BJ (cell line): ENCODE measurements at regions not wholly inside any gene's neighbourhood (a gene's known extent, or its start where the extent isn't known, plus 50 kb on each side); places are given as distances from the start of the nearest gene placed in this dataset.

Source experiments
- CTCF ChIA-PET: fragments of 350-600 bp; formaldehyde crosslinking; extraction: SDS; loops from one replicate; lab custom pipeline; 2021; ENCODE audit warnings: antibody characterized with exemption, inconsistent platforms; lab: Yijun Ruan, JAX
- POLR2A ChIA-PET: fragments of 300-600 bp; sonication (Branson Sonifier 250); formaldehyde crosslinking; extraction: SDS; loops from one replicate; lab custom pipeline; 2021; ENCODE audit warnings: antibody characterized with exemption; lab: Charles Lee
- DNase-seq: peaks from one replicate; pipeline ENCODE4 v3.0.0-alpha.2; 2011; ENCODE audit warnings: low read depth
- H3K27me3 ChIP-seq: 2 replicates; pipeline ENCODE4 v1.6.0; 2011; ENCODE audit warnings: low read length; ENCODE audit not compliant: control insufficient read depth, insufficient read depth
- H3K36me3 ChIP-seq: 2 replicates; pipeline ENCODE4 v1.5.1; 2011; ENCODE audit warnings: low read length; ENCODE audit not compliant: control insufficient read depth, insufficient read depth
- H3K4me3 ChIP-seq: 2 replicates; pipeline ENCODE4 v1.5.1; 2011; ENCODE audit warnings: low read depth, mild to moderate bottlenecking, control low read depth, low read length
- TF ChIP-seq, protein P1 (sequence below): IDR thresholded peaks from 2 replicates; pipeline ENCODE4 v1.5.1; 2011; ENCODE audit warnings: low read depth, mild to moderate bottlenecking, control low read depth, inconsistent platforms, low read length, moderate library complexity; ENCODE audit not compliant: insufficient read depth

DNA sequence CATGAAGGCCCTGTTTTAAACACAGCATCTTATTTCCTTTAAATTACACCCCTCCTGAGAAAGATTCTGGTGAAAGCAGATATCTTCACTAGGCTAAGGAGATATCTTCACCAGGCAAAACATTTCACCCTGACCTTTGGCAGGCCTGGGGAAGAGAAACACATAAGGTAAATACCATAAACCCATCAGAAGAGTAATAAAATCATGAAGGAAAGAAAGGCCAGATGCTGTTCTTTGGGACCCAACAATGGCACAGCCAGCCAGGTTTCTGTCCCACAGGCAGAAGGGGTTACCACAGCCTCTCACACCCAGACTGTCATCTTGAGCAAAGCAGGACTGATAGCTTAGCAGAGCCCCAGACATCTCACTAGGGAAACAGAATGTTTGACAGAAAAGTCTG lies 125.4 kb downstream of the CCDC34 start:
- H3K36me3 ChIP-seq = no peaks in the 10 kb centered on the region
- ChIA-PET CTCF (no interaction called here), POLR2A (no interaction called here)
- DNase-seq = no peak
- H3K4me3 ChIP-seq = no peak overlapping the region
- TF ChIP-seq, protein P1, sequence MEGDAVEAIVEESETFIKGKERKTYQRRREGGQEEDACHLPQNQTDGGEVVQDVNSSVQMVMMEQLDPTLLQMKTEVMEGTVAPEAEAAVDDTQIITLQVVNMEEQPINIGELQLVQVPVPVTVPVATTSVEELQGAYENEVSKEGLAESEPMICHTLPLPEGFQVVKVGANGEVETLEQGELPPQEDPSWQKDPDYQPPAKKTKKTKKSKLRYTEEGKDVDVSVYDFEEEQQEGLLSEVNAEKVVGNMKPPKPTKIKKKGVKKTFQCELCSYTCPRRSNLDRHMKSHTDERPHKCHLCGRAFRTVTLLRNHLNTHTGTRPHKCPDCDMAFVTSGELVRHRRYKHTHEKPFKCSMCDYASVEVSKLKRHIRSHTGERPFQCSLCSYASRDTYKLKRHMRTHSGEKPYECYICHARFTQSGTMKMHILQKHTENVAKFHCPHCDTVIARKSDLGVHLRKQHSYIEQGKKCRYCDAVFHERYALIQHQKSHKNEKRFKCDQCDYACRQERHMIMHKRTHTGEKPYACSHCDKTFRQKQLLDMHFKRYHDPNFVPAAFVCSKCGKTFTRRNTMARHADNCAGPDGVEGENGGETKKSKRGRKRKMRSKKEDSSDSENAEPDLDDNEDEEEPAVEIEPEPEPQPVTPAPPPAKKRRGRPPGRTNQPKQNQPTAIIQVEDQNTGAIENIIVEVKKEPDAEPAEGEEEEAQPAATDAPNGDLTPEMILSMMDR = no peak
- no peaks in the 10 kb centered on the region for H3K27me3 ChIP-seq

DNA sequence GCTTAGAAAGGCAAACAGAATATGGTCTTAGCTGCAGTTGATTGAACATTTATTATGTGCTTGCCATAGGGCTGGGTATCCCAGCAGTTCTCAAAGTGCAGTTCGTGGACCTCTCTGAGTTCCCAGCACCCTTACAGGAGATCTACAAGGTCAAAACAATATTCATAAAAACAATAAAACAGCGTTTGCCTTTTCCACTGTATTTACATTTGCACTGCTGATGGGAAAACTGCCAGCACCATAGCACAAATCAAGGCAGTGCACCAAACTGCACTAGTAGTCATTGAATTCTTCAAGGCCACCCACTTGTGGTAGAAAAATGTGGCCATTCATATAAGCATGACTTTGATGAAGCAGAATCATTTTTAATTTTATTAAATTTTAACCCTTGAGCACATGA lies 128.1 kb downstream of the CCDC34 start:
- TF ChIP-seq, protein P1 = no peak
- CTCF ChIA-PET = interaction anchor here (1.1 kb wide), 1 partner anchor 9 kb away, joined by 3 read pairs; no protein-coding TSS in a partner anchor
- POLR2A ChIA-PET = no interaction called here
- H3K4me3 ChIP-seq = no peak overlapping the region
- no peaks in the 10 kb centered on the region for H3K27me3 ChIP-seq
- no peak for DNase-seq
- H3K36me3 ChIP-seq = no peaks in the 10 kb centered on the region

- H3K36me3 ChIP-seq = no peaks in the 10 kb centered on the region
- TF ChIP-seq, protein P1 = 0 out of 2 replicates have a peak, but pooled peaks have one; percentile 14
- DNase-seq = peak; percentile 66
- ChIA-PET CTCF (interaction anchor here (0.7 to 1.6 kb wide), 7 partner anchors 10 to 251 kb away, joined by 3 to 4 read pairs (median 3); no protein-coding TSS in a partner anchor), POLR2A (interaction anchor here (0.6 to 0.7 kb wide), 2 partner anchors 13 to 38 kb away, joined by 5 read pairs; no protein-coding TSS in a partner anchor)
- H3K4me3 ChIP-seq = no peak overlapping the region
- H3K27me3 ChIP-seq = no peaks in the 10 kb centered on the region
Measured at GRCh38 chr11:27234043-27234668, 128.9 kb downstream of the CCDC34 start.

GRCh38 chr11:27233654-27234042 lies 129.4 kb downstream of the CCDC34 start:
- no peak for DNase-seq
- ChIA-PET CTCF (interaction anchor here (0.8 to 1.6 kb wide), 7 partner anchors 11 to 251 kb away, joined by 3 to 4 read pairs (median 3); no protein-coding TSS in a partner anchor), POLR2A (interaction anchor here (0.6 to 0.7 kb wide), 2 partner anchors 14 to 38 kb away, joined by 5 read pairs; no protein-coding TSS in a partner anchor)
- Histone ChIP-seq H3K27me3 (no peaks in the 10 kb centered on the region), H3K36me3 (no peaks in the 10 kb centered on the region), H3K4me3 (no peak overlapping the region)
- TF ChIP-seq, protein P1 = no peak

GRCh38 chr11:27231530-27231929 lies 131.5 kb downstream of the CCDC34 start:
- CTCF ChIA-PET = interaction anchor here (0.8 kb wide), 1 partner anchor 48 kb away, joined by 3 read pairs; no protein-coding TSS in a partner anchor
- POLR2A ChIA-PET = no interaction called here
- DNase-seq = no peak

More at GRCh38 chr11:27231530-27231929, 131.5 kb downstream of the CCDC34 start:
- Histone ChIP-seq H3K36me3 (no peaks in the 10 kb centered on the region), H3K4me3 (no peak overlapping the region), H3K27me3 (no peaks in the 10 kb centered on the region)
- TF ChIP-seq, protein P1 = no peak
